GM21723 (cell line): ENCODE measurements at regions not wholly inside any gene's neighbourhood (a gene's known extent, or its start where the extent isn't known, plus 50 kb on each side); places are given as distances from the start of the nearest gene placed in this dataset.

Experiments
- ATAC-seq: cut with Tn5 transposase; IDR thresholded peaks from one replicate; pipeline ENCODE4 v1.9.1; 2021; ENCODE audit warnings: mild to moderate bottlenecking, moderate library complexity; ENCODE audit not compliant: unreplicated experiment

DNA sequence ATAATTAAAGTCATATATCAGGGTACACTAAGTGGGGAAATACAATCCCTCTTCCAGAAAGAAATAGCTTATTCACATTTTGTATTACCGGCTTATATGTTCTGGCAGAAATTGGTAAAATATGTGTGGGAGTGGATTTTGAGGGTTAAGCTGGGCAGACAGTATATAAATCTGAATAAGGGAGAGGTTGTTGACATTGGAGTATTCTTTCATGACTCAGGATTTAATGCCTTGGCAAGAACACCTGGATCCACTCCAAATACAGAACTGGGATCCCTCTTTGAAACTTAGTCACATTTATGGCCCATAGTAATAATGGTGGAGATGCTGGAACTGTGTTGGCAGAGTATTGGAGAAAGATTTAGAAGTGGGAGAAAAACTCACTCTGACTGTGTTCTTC is 54.3 kb upstream of the TET2 start:
- no peak for ATAC-seq

DNA sequence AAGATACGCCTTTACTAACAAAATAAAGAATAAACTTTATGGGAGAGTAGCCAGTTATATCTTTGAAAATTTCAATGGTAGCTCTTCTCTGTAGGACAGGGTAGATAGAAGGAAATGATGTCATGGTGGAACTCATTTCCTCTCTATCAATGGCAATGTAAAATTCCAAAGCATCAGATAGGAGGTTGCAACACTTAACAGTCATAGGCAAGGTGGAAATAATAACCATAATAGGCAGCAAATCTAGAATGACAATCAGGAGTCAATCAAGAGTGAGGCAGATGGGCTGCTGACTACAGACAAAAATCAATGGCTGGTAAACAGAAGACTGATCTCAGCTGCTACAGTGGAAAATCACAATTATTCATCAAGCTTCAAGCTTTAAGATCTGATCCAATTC is 53.9 kb upstream of the TET2 start:
- no peak for ATAC-seq

GRCh38 chr4:105093975-105094374 is 52.7 kb upstream of the TET2 start:
- ATAC-seq = no peak
